HG03565 (cell line): ENCODE measurements at regions not wholly inside any gene's neighbourhood (a gene's known extent, or its start where the extent isn't known, plus 50 kb on each side); places are given as distances from the start of the nearest gene placed in this dataset.

Experiments
- ATAC-seq: cut with Tn5 transposase; IDR thresholded peaks from one replicate; pipeline ENCODE4 v1.9.1; 2021; ENCODE audit warnings: mild to moderate bottlenecking, moderate library complexity; ENCODE audit not compliant: unreplicated experiment

- no peak for ATAC-seq
Observed at GRCh38 chr20:4070323-4071177, 55.2 kb upstream of the RNF24 start.

- no peak for ATAC-seq
Observed at GRCh38 chr20:4069751-4070150, 54.4 kb upstream of the RNF24 start.

GRCh38 chr20:4068708-4069107, 53.4 kb upstream of the RNF24 start:
- no peak for ATAC-seq

GRCh38 chr20:4067600-4068261, 52.4 kb upstream of the RNF24 start:
- ATAC-seq, result no peak

GRCh38 chr20:4066551-4066950, 51.2 kb upstream of the RNF24 start:
- ATAC-seq, result no peak

- ATAC-seq, result no peak
Observed at GRCh38 chr20:4065391-4065844, 50.1 kb upstream of the RNF24 start.
